ENCODE measurements at regions not wholly inside any gene's neighbourhood (a gene's known extent, or its start where the extent isn't known, plus 50 kb on each side); places are given as distances from the start of the nearest gene placed in this dataset.

DNA sequence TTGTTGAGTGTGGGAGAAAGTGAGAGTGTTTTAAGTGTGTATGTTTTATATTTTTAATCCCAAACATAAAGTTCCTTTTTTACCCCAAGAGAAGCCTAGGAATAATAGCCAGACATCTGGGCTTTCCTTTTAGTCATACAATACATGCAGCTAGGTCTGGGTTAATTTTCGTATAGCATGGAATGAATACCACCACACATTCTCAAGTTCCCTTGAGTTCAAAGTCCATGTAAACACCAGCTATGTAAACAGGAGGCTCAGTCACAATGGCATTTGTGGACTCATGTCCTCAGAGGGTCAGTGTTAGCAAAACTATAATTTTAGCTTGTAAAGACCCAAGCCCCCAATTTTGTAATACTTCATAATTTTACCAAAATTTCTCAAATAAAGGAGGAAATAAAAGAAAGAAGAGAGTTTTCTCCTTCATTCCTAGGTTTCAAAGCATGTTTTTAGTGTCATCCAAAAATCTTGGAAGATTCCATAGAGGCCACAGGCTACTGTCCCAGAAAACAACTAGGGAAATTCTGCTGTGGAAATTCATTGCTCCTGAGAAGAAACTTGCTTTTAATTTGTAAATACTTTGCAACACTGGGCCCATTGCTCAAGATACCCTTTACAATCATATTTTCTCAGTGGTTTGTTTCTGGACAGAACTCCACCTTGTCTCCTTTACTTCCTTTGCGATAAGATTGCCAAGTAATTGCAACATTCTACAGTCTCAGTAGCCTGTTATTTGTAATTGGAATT lies 671.2 kb downstream of the COL12A1 start:
- peak; percentile 64 for DNase-seq (ENCODE audit: low read depth)
- TF ChIP-seq, protein P1, sequence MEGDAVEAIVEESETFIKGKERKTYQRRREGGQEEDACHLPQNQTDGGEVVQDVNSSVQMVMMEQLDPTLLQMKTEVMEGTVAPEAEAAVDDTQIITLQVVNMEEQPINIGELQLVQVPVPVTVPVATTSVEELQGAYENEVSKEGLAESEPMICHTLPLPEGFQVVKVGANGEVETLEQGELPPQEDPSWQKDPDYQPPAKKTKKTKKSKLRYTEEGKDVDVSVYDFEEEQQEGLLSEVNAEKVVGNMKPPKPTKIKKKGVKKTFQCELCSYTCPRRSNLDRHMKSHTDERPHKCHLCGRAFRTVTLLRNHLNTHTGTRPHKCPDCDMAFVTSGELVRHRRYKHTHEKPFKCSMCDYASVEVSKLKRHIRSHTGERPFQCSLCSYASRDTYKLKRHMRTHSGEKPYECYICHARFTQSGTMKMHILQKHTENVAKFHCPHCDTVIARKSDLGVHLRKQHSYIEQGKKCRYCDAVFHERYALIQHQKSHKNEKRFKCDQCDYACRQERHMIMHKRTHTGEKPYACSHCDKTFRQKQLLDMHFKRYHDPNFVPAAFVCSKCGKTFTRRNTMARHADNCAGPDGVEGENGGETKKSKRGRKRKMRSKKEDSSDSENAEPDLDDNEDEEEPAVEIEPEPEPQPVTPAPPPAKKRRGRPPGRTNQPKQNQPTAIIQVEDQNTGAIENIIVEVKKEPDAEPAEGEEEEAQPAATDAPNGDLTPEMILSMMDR (conservative IDR thresholded peaks at IDR 0.05; ENCODE audit: control insufficient read depth, insufficient read depth, low read depth, low read length): no peak
- no peak overlapping the region for H3K4me3 ChIP-seq (ENCODE audit: control insufficient read depth, low read depth, low read length)

DNA sequence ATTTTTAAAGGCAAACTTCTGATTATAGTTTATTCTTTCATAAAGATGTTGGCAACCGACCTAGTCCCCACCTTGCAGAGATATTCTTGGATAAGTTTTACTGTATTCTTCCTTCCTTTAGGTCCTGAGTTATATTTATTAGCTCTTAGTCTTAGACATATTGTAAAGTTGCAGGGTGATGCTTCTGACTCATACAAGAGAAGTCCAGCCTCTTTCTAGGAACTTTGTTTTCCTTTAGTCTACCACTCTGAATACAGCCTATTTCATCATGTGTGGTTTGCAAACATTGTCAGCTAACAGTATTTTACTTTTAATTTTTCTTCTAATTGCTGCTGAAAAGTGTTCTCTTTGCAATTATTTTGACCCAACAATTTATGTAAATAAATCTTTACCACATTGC lies 686.7 kb downstream of the COL12A1 start:
- DNase-seq (ENCODE audit: low read depth): peak; percentile 77
- H3K4me3 ChIP-seq (ENCODE audit: control insufficient read depth, low read depth, low read length): no peak overlapping the region
- TF ChIP-seq, protein P1 (conservative IDR thresholded peaks at IDR 0.05; ENCODE audit: control insufficient read depth, insufficient read depth, low read depth, low read length): no peak

DNA sequence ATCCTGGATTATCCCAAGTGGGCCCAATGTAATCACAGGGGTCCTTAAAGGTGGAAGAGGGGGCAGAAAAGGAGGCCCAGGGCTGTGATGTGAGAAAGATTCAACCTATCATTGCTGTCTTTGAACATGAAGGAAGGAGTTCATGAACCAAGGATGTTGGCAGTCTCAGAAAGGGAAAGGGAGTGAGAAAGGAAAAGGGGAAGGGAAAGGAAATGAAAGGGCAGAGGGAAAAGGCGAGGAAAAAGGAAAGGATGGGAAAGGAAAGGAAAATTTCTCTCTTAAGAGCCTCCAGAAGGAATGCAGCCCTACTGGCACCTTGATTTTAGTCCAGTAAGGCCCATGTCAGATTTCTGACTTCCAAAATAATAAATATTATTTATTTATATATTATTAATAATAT lies 687.8 kb downstream of the COL12A1 start:
- TF ChIP-seq, protein P1 (conservative IDR thresholded peaks at IDR 0.05; ENCODE audit: control insufficient read depth, insufficient read depth, low read depth, low read length): no peak
- no peak for DNase-seq (ENCODE audit: low read depth)
- no peak overlapping the region for H3K4me3 ChIP-seq (ENCODE audit: control insufficient read depth, low read depth, low read length)

DNA sequence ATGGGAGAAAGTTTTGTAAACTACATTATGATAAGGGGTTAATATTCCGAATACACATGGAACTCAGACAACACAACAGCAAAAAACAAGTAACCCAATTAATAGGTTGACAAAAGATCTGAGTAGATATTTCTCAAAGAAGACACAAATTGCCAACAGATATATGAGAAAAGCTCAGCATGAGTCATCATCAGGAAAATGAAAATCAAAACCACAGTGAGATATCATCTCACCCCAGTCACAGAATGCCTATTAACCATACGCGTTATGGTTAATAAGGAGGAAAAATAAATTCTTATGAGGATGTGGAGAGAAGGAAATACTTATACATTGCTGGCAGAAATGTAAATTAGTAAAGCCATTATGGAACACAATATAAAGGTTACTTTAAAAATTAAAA lies 695.0 kb downstream of the COL12A1 start:
- TF ChIP-seq, protein P1 (conservative IDR thresholded peaks at IDR 0.05; ENCODE audit: control insufficient read depth, insufficient read depth, low read depth, low read length): no peak
- H3K4me3 ChIP-seq (ENCODE audit: control insufficient read depth, low read depth, low read length): no peak overlapping the region
- peak; percentile 22 for DNase-seq (ENCODE audit: low read depth)

DNA sequence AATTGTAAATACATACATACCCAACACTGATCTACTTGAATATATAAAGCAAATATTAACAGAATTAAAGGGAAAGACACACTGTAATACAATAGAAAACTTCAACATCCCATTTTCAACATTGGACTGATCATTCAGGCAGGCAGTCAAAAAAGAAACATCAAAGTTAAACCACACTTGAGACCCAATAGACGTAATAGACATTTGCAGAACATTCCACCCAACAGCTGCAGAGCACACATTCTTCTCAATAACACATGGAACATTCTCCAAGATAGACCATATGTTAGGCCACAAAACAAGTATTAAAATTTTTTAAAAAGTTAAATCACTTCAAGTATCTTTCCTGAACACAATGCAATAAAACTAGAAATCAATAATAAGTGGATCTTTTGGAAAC lies 698.2 kb downstream of the COL12A1 start:
- H3K4me3 ChIP-seq (ENCODE audit: control insufficient read depth, low read depth, low read length): no peak overlapping the region
- TF ChIP-seq, protein P1 (conservative IDR thresholded peaks at IDR 0.05; ENCODE audit: control insufficient read depth, insufficient read depth, low read depth, low read length): no peak
- peak; percentile 6 for DNase-seq (ENCODE audit: low read depth)

DNA sequence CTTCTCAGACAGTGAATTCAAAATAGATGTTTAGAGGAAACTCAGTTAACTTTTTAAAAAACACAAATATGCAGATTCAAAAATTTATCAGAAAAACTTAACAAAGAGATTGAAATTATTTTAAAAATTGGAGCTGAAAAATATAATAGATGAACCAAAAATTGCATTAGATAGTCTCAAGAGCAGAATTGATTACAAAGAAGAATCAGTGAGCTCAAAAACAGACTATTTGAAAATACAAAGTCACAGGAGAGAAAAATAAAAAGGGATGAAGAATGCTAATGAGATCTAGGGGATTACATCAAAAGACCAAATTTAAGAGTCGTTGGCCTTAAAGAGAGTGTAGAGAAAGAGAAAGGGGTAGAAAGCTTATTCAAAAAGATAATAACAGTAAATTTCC lies 700.5 kb downstream of the COL12A1 start:
- DNase-seq (ENCODE audit: low read depth): no peak
- no peak overlapping the region for H3K4me3 ChIP-seq (ENCODE audit: control insufficient read depth, low read depth, low read length)
- TF ChIP-seq, protein P1 (conservative IDR thresholded peaks at IDR 0.05; ENCODE audit: control insufficient read depth, insufficient read depth, low read depth, low read length): no peak

Data from fibroblast of mammary gland (primary cell).